GM23248 (cell line): ENCODE measurements at regions not wholly inside any gene's neighbourhood (a gene's known extent, or its start where the extent isn't known, plus 50 kb on each side); places are given as distances from the start of the nearest gene placed in this dataset.
A peak's percentile ranks its signal among the peaks of the same experiment; 100 is the strongest.

Experiments
- DNase-seq: peaks from one replicate; pipeline ENCODE4 v3.0.0-alpha.2; 2015
- H2AFZ ChIP-seq: fragments of 200-600 bp; sonication (generic); 2 replicates; pipeline ENCODE4 v1.6.1; 2016; ENCODE audit warnings: antibody characterized with exemption
- H3F3A ChIP-seq: fragments of 200-600 bp; sonication (generic); 2 replicates; pipeline ENCODE4 v1.6.1; 2016; ENCODE audit warnings: mild to moderate bottlenecking, antibody characterized with exemption, mixed run types; ENCODE audit not compliant: insufficient read depth
- H3K27ac ChIP-seq: fragments of 200-600 bp; sonication (generic); 2 replicates; pipeline ENCODE4 v1.5.1; 2016; ENCODE audit warnings: mild to moderate bottlenecking
- H3K27me3 ChIP-seq: fragments of 200-600 bp; sonication (generic); replicated peaks from 2 replicates; pipeline ENCODE4 v1.6.1; 2016; ENCODE audit warnings: mild to moderate bottlenecking; ENCODE audit not compliant: insufficient read depth
- H3K36me3 ChIP-seq: fragments of 200-600 bp; sonication (generic); 2 replicates; pipeline ENCODE4 v1.6.1; 2016; ENCODE audit warnings: low read depth, mild to moderate bottlenecking
- H3K4me1 ChIP-seq: fragments of 200-600 bp; sonication (generic); 2 replicates; pipeline ENCODE4 v1.6.1; 2016; ENCODE audit warnings: mild to moderate bottlenecking; ENCODE audit not compliant: insufficient read depth
- H3K4me2 ChIP-seq: fragments of 200-600 bp; sonication (generic); one replicate; pipeline ENCODE4 v1.6.1; 2016; ENCODE audit warnings: mild to moderate bottlenecking; ENCODE audit not compliant: unreplicated experiment
- H3K4me3 ChIP-seq: fragments of 200-600 bp; sonication (generic); 2 replicates; pipeline ENCODE4 v1.5.1; 2016; ENCODE audit warnings: mild to moderate bottlenecking
- H3K79me2 ChIP-seq: fragments of 200-600 bp; sonication (generic); 2 replicates; pipeline ENCODE4 v1.6.1; 2016; ENCODE audit warnings: mild to moderate bottlenecking; ENCODE audit not compliant: insufficient read depth
- H3K9ac ChIP-seq: fragments of 200-600 bp; sonication (generic); 2 replicates; pipeline ENCODE4 v1.6.1; 2016; ENCODE audit warnings: mild to moderate bottlenecking
- H3K9me2 ChIP-seq: fragments of 200-600 bp; sonication (generic); 2 replicates; pipeline ENCODE4 v1.6.1; 2016; ENCODE audit warnings: mixed run types, mild to moderate bottlenecking, moderate library complexity; ENCODE audit not compliant: insufficient read depth
- H3K9me3 ChIP-seq: fragments of 200-600 bp; sonication (generic); one replicate; pipeline ENCODE4 v1.6.1; 2017; ENCODE audit warnings: low read depth
- H4K20me1 ChIP-seq: fragments of 200-600 bp; sonication (generic); 2 replicates; pipeline ENCODE4 v1.6.0; 2016; ENCODE audit not compliant: insufficient read depth
- EZH2 ChIP-seq: fragments of 200-600 bp; sonication (generic); IDR thresholded peaks from 2 replicates; pipeline ENCODE4 v1.6.1; 2018; ENCODE audit warnings: antibody characterized with exemption, mild to moderate bottlenecking; ENCODE audit not compliant: insufficient read depth, poor library complexity, severe bottlenecking
- EZH2phosphoT487 ChIP-seq: fragments of 200-600 bp; sonication (generic); IDR thresholded peaks from 2 replicates; pipeline ENCODE4 v1.6.1; 2018; ENCODE audit warnings: antibody characterized with exemption, moderate library complexity, mild to moderate bottlenecking, low read depth; ENCODE audit not compliant: insufficient read depth
- WGBS, 2 experiments: methylation state at CpG; one replicate each; pipeline ENCODE4 v1.1.6; 2015 to 2017; ENCODE audit warnings: low lambda C conversion rate in 2 of 2, low coverage in 1 of 2; ENCODE audit errors: missing lambda C conversion rate in 2 of 2; 5-methylcytosine and 5-hydroxymethylcytosine counted together
- in situ Hi-C: fragments of 300-500 bp; cut with MboI; formaldehyde crosslinking; loops from 2 replicates; pipeline ENCODE4 v1.15.0; 2020

- Histone ChIP-seq H3K27ac (peak overlapping the region; percentile 88; the same call in 1 of the 2 replicates), H3K9ac (peak overlapping the region; percentile 20), H3K79me2 (peaks cover 21% of the 10 kb centered on the region), H2AFZ (no peak overlapping the region), H3F3A (peaks cover 22% of the 10 kb centered on the region), H3K27me3 (no peaks in the 10 kb centered on the region), H3K4me2 (peak overlapping the region; percentile 2), H3K4me1 (peaks cover 44% of the 10 kb centered on the region), H3K4me3 (no peak overlapping the region), H4K20me1 (no peaks in the 10 kb centered on the region), H3K9me3 (no peaks in the 10 kb centered on the region), H3K36me3 (no peaks in the 10 kb centered on the region), H3K9me2 (no peaks in the 10 kb centered on the region)
- peak; percentile 41 for DNase-seq
- in situ Hi-C loops, result no loop called here
- TF ChIP-seq EZH2 (no peak), EZH2phosphoT487 (no peak)
- 99 to 100% methylated on average over 2 of the region's 2 CpGs for WGBS, 2 experiments
Measured at GRCh38 chr5:96064877-96065276, 103.2 kb upstream of the ELL2 start.

GRCh38 chr5:96062836-96063235 lies 101.2 kb upstream of the ELL2 start:
- WGBS, 2 experiments, result 65 to 93% methylated on average over 1 of the region's 1 CpG
- no peaks in the 10 kb centered on the region for H4K20me1 ChIP-seq
- in situ Hi-C loops, result no loop called here
- no peaks in the 10 kb centered on the region for H3K9me2 ChIP-seq
- H3K79me2 ChIP-seq, result peaks cover 21% of the 10 kb centered on the region
- H3K36me3 ChIP-seq, result no peaks in the 10 kb centered on the region
- H3K27ac ChIP-seq, result no peak overlapping the region
- peaks cover 33% of the 10 kb centered on the region for H3K4me1 ChIP-seq
- no peak overlapping the region for H2AFZ ChIP-seq
- TF ChIP-seq EZH2 (no peak), EZH2phosphoT487 (no peak)
- peaks cover 17% of the 10 kb centered on the region for H3F3A ChIP-seq
- no peaks in the 10 kb centered on the region for H3K9me3 ChIP-seq
- H3K4me2 ChIP-seq, result no peak overlapping the region
- no peaks in the 10 kb centered on the region for H3K27me3 ChIP-seq
- no peak for DNase-seq
- H3K4me3 ChIP-seq, result no peak overlapping the region
- no peak overlapping the region for H3K9ac ChIP-seq

- DNase-seq, result no peak
- Histone ChIP-seq H3F3A (no peaks in the 10 kb centered on the region), H2AFZ (no peak overlapping the region), H3K4me2 (no peak overlapping the region), H3K9me3 (no peaks in the 10 kb centered on the region), H4K20me1 (no peaks in the 10 kb centered on the region), H3K27me3 (no peaks in the 10 kb centered on the region), H3K4me3 (no peak overlapping the region), H3K9me2 (no peaks in the 10 kb centered on the region), H3K36me3 (no peaks in the 10 kb centered on the region), H3K9ac (no peak overlapping the region), H3K79me2 (no peaks in the 10 kb centered on the region), H3K27ac (no peak overlapping the region), H3K4me1 (no peaks in the 10 kb centered on the region)
- in situ Hi-C loops, result no loop called here
- TF ChIP-seq EZH2phosphoT487 (no peak), EZH2 (no peak)
Measured at GRCh38 chr5:96058084-96058483, 96.4 kb upstream of the ELL2 start.

- Histone ChIP-seq H3K27ac (no peak overlapping the region), H2AFZ (no peak overlapping the region), H3F3A (peaks cover 10% of the 10 kb centered on the region), H3K4me2 (no peak overlapping the region), H3K36me3 (no peaks in the 10 kb centered on the region), H3K9me3 (no peaks in the 10 kb centered on the region), H3K4me3 (no peak overlapping the region), H3K4me1 (peaks cover 25% of the 10 kb centered on the region), H4K20me1 (no peaks in the 10 kb centered on the region), H3K27me3 (no peaks in the 10 kb centered on the region), H3K9ac (no peak overlapping the region), H3K9me2 (no peaks in the 10 kb centered on the region), H3K79me2 (peaks cover 12% of the 10 kb centered on the region)
- DNase-seq, result no peak
- in situ Hi-C loops, result no loop called here
- no peak for TF ChIP-seq EZH2phosphoT487
- TF ChIP-seq EZH2, result no peak
- 91 to 93% methylated on average over 5 of the region's 5 CpGs for WGBS, 2 experiments
Measured at GRCh38 chr5:96054311-96055030, 92.8 kb upstream of the ELL2 start.
